ENCODE measurements at regions not wholly inside any gene's neighbourhood (a gene's known extent, or its start where the extent isn't known, plus 50 kb on each side); places are given as distances from the start of the nearest gene placed in this dataset.
A peak's percentile ranks its signal among the peaks of the same experiment; 100 is the strongest.

DNA sequence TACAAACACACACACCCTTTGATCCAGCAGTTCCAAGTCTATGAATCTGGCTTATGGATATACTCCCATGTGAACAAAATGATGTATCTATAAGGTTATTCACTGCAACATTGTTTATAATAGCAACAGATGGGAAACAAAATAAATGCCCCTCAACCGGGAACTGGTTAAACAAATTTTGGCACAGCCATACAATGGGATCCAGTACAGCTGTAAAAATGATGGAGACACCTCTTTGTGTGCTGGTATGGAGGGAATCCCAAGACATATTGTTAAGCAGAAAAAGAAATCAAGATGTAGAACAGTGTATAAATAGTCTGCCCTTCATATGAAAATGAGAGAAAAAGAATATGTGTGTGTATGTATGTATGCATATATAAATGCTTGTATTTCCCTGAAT, 155.5 kb downstream of the SNX10 start:
- intact Hi-C loops (cut with micrococcal nuclease) = no loop called here
- Mint-ChIP-seq H3K4me3 (no peak overlapping the region), H3K9me3 (ENCODE audit: insufficient read depth) (no peaks in the 10 kb centered on the region), H3K27ac (no peak overlapping the region), H3K27me3 (peaks cover 9% of the 10 kb centered on the region), H3K4me1 (no peaks in the 10 kb centered on the region)
- H3K4me1 ChIP-seq (ENCODE audit: control insufficient read depth in 2 of 2, insufficient read depth in 2 of 2, low read length in 2 of 2) = no peaks in the 10 kb centered on the region
- no peak overlapping the region for H3K27ac ChIP-seq (ENCODE audit: low read length in 2 of 2)
- no peaks in the 10 kb centered on the region for H3K36me3 ChIP-seq (replicated peaks in 1 of 2; ENCODE audit: control extremely low read depth in 1 of 2, control insufficient read depth in 1 of 2, extremely low read depth in 1 of 2, insufficient read depth in 2 of 2, low read length in 1 of 2)
- H4K20me1 ChIP-seq (ENCODE audit: control insufficient read depth, insufficient read depth, low read length, poor library complexity, severe bottlenecking) = no peaks in the 10 kb centered on the region
- peaks cover 0 to 5% (median 0%) of the 10 kb centered on the region in 4 experiments for H3K27me3 ChIP-seq (replicated peaks in 1 of 4; ENCODE audit: control extremely low read depth in 1 of 4, control insufficient read depth in 3 of 4, insufficient read depth in 4 of 4, low read length in 3 of 4)
- ChIA-PET CTCF (no interaction called here), POLR2A (no interaction called here)
- no peak overlapping the region for H3K4me2 ChIP-seq (replicated peaks; ENCODE audit: low read depth, low read length, poor library complexity, severe bottlenecking)
- ATAC-seq (ENCODE audit: low read depth) (no peak), DNase-seq (no peak)
- no peaks in the 10 kb centered on the region for H3K9me3 ChIP-seq (ENCODE audit: control extremely low read depth in 1 of 3, control insufficient read depth in 2 of 3, insufficient read depth in 1 of 3, low read length in 2 of 3)
- H2AFZ ChIP-seq (ENCODE audit: insufficient read depth, low read depth, low read length, poor library complexity, severe bottlenecking) = no peak overlapping the region
- no peak overlapping the region for H3K4me3 ChIP-seq (ENCODE audit: control extremely low read depth in 1 of 5, extremely low read depth in 1 of 5, insufficient read depth in 1 of 5, low read depth in 2 of 5, low read length in 4 of 5)
- H3K9ac ChIP-seq (ENCODE audit: low read length) = no peak overlapping the region
- TF ChIP-seq CTCF (IDR thresholded peaks at IDR 0.05) (no peak), EZH2 (IDR thresholded peaks at IDR 0.05; ENCODE audit: borderline replicate concordance, insufficient read depth, low read depth, low read length, poor library complexity, severe bottlenecking) (no peak)
- no peaks in the 10 kb centered on the region for H3K79me2 ChIP-seq (ENCODE audit: control insufficient read depth, insufficient read depth, low read length)
- no CpG with 5 or more reads among the region's 1 CpG for WGBS (ENCODE audit: insufficient coverage)

DNA sequence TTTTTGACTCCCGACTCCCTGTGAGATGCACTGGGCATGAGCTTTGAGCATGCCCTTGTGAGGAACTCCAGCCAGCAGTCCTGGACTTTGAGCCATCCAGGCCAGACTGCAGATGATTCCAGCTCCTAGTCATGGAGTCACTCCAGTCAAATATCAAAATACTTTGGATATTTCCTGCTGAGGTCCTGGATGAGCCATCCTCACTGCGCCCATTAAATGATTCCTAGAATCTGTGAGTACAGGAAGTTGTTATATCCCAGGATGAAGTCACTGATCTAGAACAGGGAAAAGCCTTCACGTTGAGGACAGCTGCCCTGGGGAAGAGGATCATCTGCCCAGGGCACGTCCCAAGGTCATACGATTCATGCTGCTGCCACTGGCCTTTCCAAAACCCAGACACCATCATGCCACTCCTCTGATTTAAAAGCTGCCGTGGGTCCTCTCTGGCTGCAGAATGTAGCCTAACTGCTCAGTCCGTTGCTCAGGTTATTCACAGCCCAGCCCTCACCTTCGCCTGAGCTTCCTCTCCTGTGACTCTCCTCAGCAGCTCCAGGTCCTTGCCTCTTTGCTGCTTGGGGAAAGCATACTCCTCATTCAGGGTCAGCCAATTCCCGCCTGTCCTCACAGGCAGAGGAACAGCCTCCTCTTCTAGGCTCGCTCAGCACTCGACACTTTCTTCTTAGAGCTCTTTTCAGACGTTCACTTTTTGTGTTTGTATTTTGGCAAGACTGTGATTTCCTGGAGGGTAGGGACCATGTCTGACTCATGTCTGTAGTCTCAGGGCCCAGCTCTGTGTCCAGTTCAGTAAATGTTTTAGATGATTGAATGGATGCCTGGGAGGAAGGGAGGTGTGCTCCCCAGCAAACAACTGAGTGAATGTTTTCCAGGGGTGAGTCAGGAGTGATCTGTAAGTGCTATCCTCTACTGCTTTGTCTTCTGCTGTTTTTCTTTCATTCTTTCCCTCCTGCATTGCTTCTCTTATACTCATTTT, 157.8 kb downstream of the SNX10 start:
- peaks cover 0 to 5% (median 0%) of the 10 kb centered on the region in 4 experiments for H3K27me3 ChIP-seq (replicated peaks in 1 of 4; ENCODE audit: control extremely low read depth in 1 of 4, control insufficient read depth in 3 of 4, insufficient read depth in 4 of 4, low read length in 3 of 4)
- intact Hi-C loops (cut with micrococcal nuclease) = no loop called here
- WGBS (ENCODE audit: insufficient coverage) = 87% methylated on average over 9 of the region's 12 CpGs
- H3K4me1 ChIP-seq (ENCODE audit: control insufficient read depth in 2 of 2, insufficient read depth in 2 of 2, low read length in 2 of 2) = no peaks in the 10 kb centered on the region
- no peak overlapping the region for H3K4me2 ChIP-seq (replicated peaks; ENCODE audit: low read depth, low read length, poor library complexity, severe bottlenecking)
- no peak overlapping the region for H3K9ac ChIP-seq (ENCODE audit: low read length)
- no peak for TF ChIP-seq EZH2 (IDR thresholded peaks at IDR 0.05; ENCODE audit: borderline replicate concordance, insufficient read depth, low read depth, low read length, poor library complexity, severe bottlenecking)
- TF ChIP-seq CTCF (IDR thresholded peaks at IDR 0.05) = no peak
- no peak overlapping the region for H2AFZ ChIP-seq (ENCODE audit: insufficient read depth, low read depth, low read length, poor library complexity, severe bottlenecking)
- peaks cover 9% of the 10 kb centered on the region for H3K27me3 Mint-ChIP-seq
- H3K79me2 ChIP-seq (ENCODE audit: control insufficient read depth, insufficient read depth, low read length) = no peaks in the 10 kb centered on the region
- no peaks in the 10 kb centered on the region for H3K9me3 ChIP-seq (ENCODE audit: control extremely low read depth in 1 of 3, control insufficient read depth in 2 of 3, insufficient read depth in 1 of 3, low read length in 2 of 3)
- POLR2A ChIA-PET = no interaction called here
- no peak overlapping the region for H3K27ac ChIP-seq (ENCODE audit: low read length in 2 of 2)
- DNase-seq (peak; percentile 3), ATAC-seq (ENCODE audit: low read depth) (no peak)
- no peak overlapping the region for H3K4me3 ChIP-seq (ENCODE audit: control extremely low read depth in 1 of 5, extremely low read depth in 1 of 5, insufficient read depth in 1 of 5, low read depth in 2 of 5, low read length in 4 of 5)
- no peak overlapping the region for H3K4me3 Mint-ChIP-seq
- no peak overlapping the region for H3K27ac Mint-ChIP-seq
- no peaks in the 10 kb centered on the region for H3K4me1 Mint-ChIP-seq
- no peaks in the 10 kb centered on the region for H4K20me1 ChIP-seq (ENCODE audit: control insufficient read depth, insufficient read depth, low read length, poor library complexity, severe bottlenecking)
- no peaks in the 10 kb centered on the region for H3K36me3 ChIP-seq (replicated peaks in 1 of 2; ENCODE audit: control extremely low read depth in 1 of 2, control insufficient read depth in 1 of 2, extremely low read depth in 1 of 2, insufficient read depth in 2 of 2, low read length in 1 of 2)
- H3K9me3 Mint-ChIP-seq (ENCODE audit: insufficient read depth) = no peaks in the 10 kb centered on the region
- CTCF ChIA-PET = no interaction called here

Measured in B cell (primary cell).